CD14-positive monocyte (primary cell): ENCODE measurements at regions not wholly inside any gene's neighbourhood (a gene's known extent, or its start where the extent isn't known, plus 50 kb on each side); places are given as distances from the start of the nearest gene placed in this dataset.

ENCODE experiments used
- DNase-seq, 3 donors: peaks; one replicate each; pipeline ENCODE4 v3.0.0-alpha.2; 2011 to 2022
- H2AFZ ChIP-seq: 2 replicates; pipeline ENCODE4 v1.6.0; 2012; ENCODE audit warnings: mild to moderate bottlenecking, low read depth, low read length, inconsistent platforms; ENCODE audit not compliant: insufficient read depth, poor library complexity, severe bottlenecking
- H3K27ac ChIP-seq, 2 donors: 1 replicate in 1 of 2; 2 replicates in 1 of 2; pipeline ENCODE4 v1.5.1; 2012 to 2013; ENCODE audit warnings: low read length in 2 of 2, control low read depth in 1 of 2, inconsistent platforms in 1 of 2, low read depth in 1 of 2, mild to moderate bottlenecking in 1 of 2
- H3K27me3 ChIP-seq, 2 donors: one replicate each; pipeline versions ENCODE4 v1.6.0 to v1.6.1; 2011 to 2013; ENCODE audit warnings: low read length in 2 of 2; ENCODE audit not compliant: control insufficient read depth in 2 of 2, insufficient read depth in 2 of 2
- H3K36me3 ChIP-seq, 2 donors: replicated peaks in 1 of 2; 1 replicate in 1 of 2; 2 replicates in 1 of 2; pipeline versions ENCODE4 v1.5.1 to v1.6.1; 2012 to 2013; ENCODE audit warnings: low read length in 2 of 2, control low read depth in 1 of 2, inconsistent platforms in 1 of 2, mild to moderate bottlenecking in 1 of 2; ENCODE audit not compliant: insufficient read depth in 2 of 2, control insufficient read depth in 1 of 2
- H3K4me1 ChIP-seq, 2 donors: 1 replicate in 1 of 2; 2 replicates in 1 of 2; pipeline versions ENCODE4 v1.5.1 to v1.6.1; 2012 to 2013; ENCODE audit warnings: low read length in 2 of 2, control low read depth in 1 of 2, inconsistent platforms in 1 of 2, mild to moderate bottlenecking in 1 of 2, moderate library complexity in 1 of 2; ENCODE audit not compliant: insufficient read depth in 2 of 2, control insufficient read depth in 1 of 2
- H3K4me2 ChIP-seq: replicated peaks from 2 replicates; pipeline ENCODE3; 2012; ENCODE audit warnings: low read length, moderate library complexity, mild to moderate bottlenecking; ENCODE audit not compliant: poor library complexity, severe bottlenecking; ENCODE audit errors: extremely low read depth
- H3K4me3 ChIP-seq, 3 experiments: fragments of 200-600 bp in 1 of 3; sonication (generic) in 1 of 3; replicated peaks in 1 of 3; 1 replicate in 2 of 3; 2 replicates in 1 of 3; pipeline ENCODE4 v1.5.1; 2011 to 2013; ENCODE audit warnings: low read length in 3 of 3, mild to moderate bottlenecking in 3 of 3, control low read depth in 2 of 3, low read depth in 2 of 3, inconsistent platforms in 1 of 3, moderate library complexity in 1 of 3
- H3K79me2 ChIP-seq: 2 replicates; pipeline ENCODE4 v1.6.0; 2012; ENCODE audit warnings: mild to moderate bottlenecking, control low read depth, inconsistent platforms, low read length, moderate library complexity; ENCODE audit not compliant: insufficient read depth
- H3K9ac ChIP-seq: 2 replicates; pipeline ENCODE4 v1.6.0; 2017; ENCODE audit warnings: low read length, mild to moderate bottlenecking; ENCODE audit not compliant: insufficient read depth, poor library complexity, severe bottlenecking
- H3K9me3 ChIP-seq, 2 donors: replicated peaks in 1 of 2; 1 replicate in 1 of 2; 2 replicates in 1 of 2; pipeline versions ENCODE4 v1.5.1 to v1.6.1; 2012 to 2013; ENCODE audit warnings: low read length in 2 of 2, control low read depth in 1 of 2; ENCODE audit not compliant: control insufficient read depth in 1 of 2, insufficient read depth in 1 of 2
- H4K20me1 ChIP-seq: 2 replicates; pipeline ENCODE4 v1.6.0; 2012; ENCODE audit warnings: mild to moderate bottlenecking, low read length, control low read depth, moderate library complexity; ENCODE audit not compliant: insufficient read depth
- H3K27ac Mint-ChIP-seq, 7 donors: one replicate each; pipeline ENCODE4 v1.8.0; 2020; ENCODE audit warnings: mild to moderate bottlenecking in 7 of 7, mixed read lengths in 7 of 7, moderate library complexity in 6 of 7, inconsistent platforms in 2 of 7
- H3K27me3 Mint-ChIP-seq, 3 donors: one replicate each; pipeline ENCODE4 v1.8.0; 2021 to 2022; ENCODE audit warnings: low read depth in 3 of 3, mild to moderate bottlenecking in 3 of 3, mixed read lengths in 3 of 3, moderate library complexity in 3 of 3, inconsistent platforms in 1 of 3
- H3K36me3 Mint-ChIP-seq, 2 donors: one replicate each; pipeline ENCODE4 v1.8.0; 2020; ENCODE audit warnings: mixed read lengths in 2 of 2, inconsistent platforms in 1 of 2, mild to moderate bottlenecking in 1 of 2
- H3K4me1 Mint-ChIP-seq: one replicate; pipeline ENCODE4 v1.8.0; 2020; ENCODE audit warnings: mild to moderate bottlenecking, mixed read lengths
- H3K4me3 Mint-ChIP-seq, 2 donors: one replicate each; pipeline ENCODE4 v1.8.0; 2020; ENCODE audit warnings: mild to moderate bottlenecking in 2 of 2, mixed read lengths in 2 of 2, moderate library complexity in 1 of 2
- H3K9me3 Mint-ChIP-seq, 7 donors: one replicate each; pipeline ENCODE4 v1.8.0; 2020 to 2022; ENCODE audit warnings: mixed read lengths in 7 of 7, mild to moderate bottlenecking in 6 of 7, moderate library complexity in 6 of 7, inconsistent platforms in 2 of 7
- CTCF ChIP-seq: fragments of 200-600 bp; IDR thresholded peaks from one replicate; pipeline ENCODE4 v1.8.0; 2022; ENCODE audit warnings: antibody characterized with exemption, mild to moderate bottlenecking
- WGBS: methylation state at CpG from one replicate; pipeline ENCODE4 v1.1.5; 2013; ENCODE audit warnings: missing lambda C conversion rate; ENCODE audit not compliant: insufficient coverage; 5-methylcytosine and 5-hydroxymethylcytosine counted together
- intact Hi-C, 2 donors: fragments of 100-400 bp; cut with micrococcal nuclease; formaldehyde crosslinking; loops; one replicate each; pipeline versions ENCODE4 v1.15.0 to v1.15.1; 2023

- Mint-ChIP-seq H3K27me3 (peaks cover 3 to 13% (median 5%) of the 10 kb centered on the region in 3 donors), H3K4me1 (peaks cover 67% of the 10 kb centered on the region), H3K27ac (peak overlapping the region in 1 of 7 donors; percentile 38), H3K36me3 (peaks cover 2 to 8% of the 10 kb centered on the region in 2 donors), H3K9me3 (peaks cover 0 to 4% (median 0%) of the 10 kb centered on the region in 7 donors), H3K4me3 (peak overlapping the region; percentile 30 to 93)
- no peak overlapping the region for H3K27ac ChIP-seq
- H3K4me2 ChIP-seq, result peak overlapping the region; percentile 96
- H3K79me2 ChIP-seq, result peaks cover 72% of the 10 kb centered on the region
- H3K4me3 ChIP-seq, result peak overlapping the region in 1 of 3 experiments; percentile 86
- no peaks in the 10 kb centered on the region for H3K27me3 ChIP-seq
- H2AFZ ChIP-seq, result no peak overlapping the region
- no peak for DNase-seq
- no peaks in the 10 kb centered on the region for H3K9me3 ChIP-seq
- peaks cover 69% of the 10 kb centered on the region for H4K20me1 ChIP-seq
- no peak for TF ChIP-seq CTCF
- H3K36me3 ChIP-seq, result no peaks in the 10 kb centered on the region
- intact Hi-C loops, result no loop called here
- no peak overlapping the region for H3K9ac ChIP-seq
- 26% methylated on average over 11 of the region's 14 CpGs for WGBS
- H3K4me1 ChIP-seq, result peaks cover 44 to 60% of the 10 kb centered on the region in 2 donors
These were observed 161.8 kb upstream of the GRK3 start for GRCh38 chr22:25402501-25403283.

- peaks cover 64% of the 10 kb centered on the region for H4K20me1 ChIP-seq
- no peak for TF ChIP-seq CTCF
- peak overlapping the region; percentile 56 to 86 (median 69) for H3K4me3 ChIP-seq
- intact Hi-C loops, result no loop called here
- H3K9ac ChIP-seq, result no peak overlapping the region
- DNase-seq, result no peak
- H3K4me2 ChIP-seq, result peak overlapping the region; percentile 96
- peak overlapping the region in 4 of 7 donors; percentile 21 to 82 (median 54) for H3K27ac Mint-ChIP-seq
- no peak overlapping the region for H2AFZ ChIP-seq
- H3K27ac ChIP-seq, result no peak overlapping the region
- H3K4me3 Mint-ChIP-seq, result peak overlapping the region; percentile 93 to 96
- H3K9me3 ChIP-seq, result no peaks in the 10 kb centered on the region
- peaks cover 2 to 8% of the 10 kb centered on the region in 2 donors for H3K36me3 Mint-ChIP-seq
- peaks cover 68% of the 10 kb centered on the region for H3K4me1 Mint-ChIP-seq
- H3K36me3 ChIP-seq, result no peaks in the 10 kb centered on the region
- peaks cover 3 to 13% (median 5%) of the 10 kb centered on the region in 3 donors for H3K27me3 Mint-ChIP-seq
- 12% methylated on average over 7 of the region's 8 CpGs for WGBS
- H3K79me2 ChIP-seq, result peaks cover 66% of the 10 kb centered on the region
- peaks cover 44 to 58% of the 10 kb centered on the region in 2 donors for H3K4me1 ChIP-seq
- H3K9me3 Mint-ChIP-seq, result peaks cover 0 to 4% (median 0%) of the 10 kb centered on the region in 7 donors
- no peaks in the 10 kb centered on the region for H3K27me3 ChIP-seq
These were observed 161.1 kb upstream of the GRK3 start for GRCh38 chr22:25403284-25403810.
